Breast epithelium (tissue), 4 donors: ENCODE measurements at regions not wholly inside any gene's neighbourhood (a gene's known extent, or its start where the extent isn't known, plus 50 kb on each side); places are given as distances from the start of the nearest gene placed in this dataset.

ENCODE experiments used
- DNase-seq, 2 donors: peaks; one replicate each; pipeline ENCODE4 v3.0.0-alpha.2; 2019; ENCODE audit warnings: low spot score in 2 of 2
- H3K27ac ChIP-seq, 2 donors: fragments of 200-600 bp; sonication (generic) in 1 of 2; one replicate each; pipeline ENCODE4 v1.5.1; 2016 to 2019; ENCODE audit warnings: mild to moderate bottlenecking in 1 of 2
- H3K27me3 ChIP-seq, 2 donors: fragments of 200-600 bp; sonication (generic) in 1 of 2; one replicate each; pipeline versions ENCODE4 v1.5.1 to v1.6.0; 2017 to 2019; ENCODE audit warnings: control low read depth in 1 of 2, mild to moderate bottlenecking in 1 of 2
- H3K36me3 ChIP-seq: fragments of 200-600 bp; one replicate; pipeline ENCODE4 v1.5.1; 2019
- H3K4me1 ChIP-seq, 2 donors: fragments of 200-600 bp; sonication (generic); one replicate each; pipeline ENCODE4 v1.5.1; 2016 to 2019; ENCODE audit warnings: control low read depth in 1 of 2
- H3K4me3 ChIP-seq, 3 donors: fragments of 200-600 bp; sonication (generic); 1 replicate in 2 of 3; 2 replicates in 1 of 3; pipeline ENCODE4 v1.5.1; 2016 to 2019; ENCODE audit warnings: mild to moderate bottlenecking in 3 of 3, moderate library complexity in 2 of 3
- H3K9me3 ChIP-seq, 2 donors: fragments of 200-600 bp; sonication (generic) in 1 of 2; one replicate each; pipeline ENCODE4 v1.5.1; 2016 to 2019; ENCODE audit warnings: control low read depth in 1 of 2
- POLR2A ChIP-seq: fragments of 450-650 bp; IDR thresholded peaks from one replicate; pipeline ENCODE4 v1.6.1; 2016; ENCODE audit warnings: antibody characterized with exemption, mild to moderate bottlenecking, moderate library complexity
- POLR2AphosphoS5 ChIP-seq, 3 donors: sonication (generic); formaldehyde crosslinking; IDR thresholded peaks; one replicate each; pipeline ENCODE4 v1.6.1; 2017; ENCODE audit warnings: antibody characterized with exemption in 3 of 3
- intact Hi-C: fragments of 100-400 bp; cut with DNase I; formaldehyde crosslinking; loops from one replicate; pipeline ENCODE4 v1.15.1; 2023; ENCODE audit warnings: low total_unique reads
- TF ChIP-seq, protein P1 (sequence below), 3 donors: fragments of 450-650 bp; IDR thresholded peaks; one replicate each; pipeline ENCODE4 v1.5.1; 2016 to 2017; ENCODE audit warnings: antibody characterized with exemption in 3 of 3, mild to moderate bottlenecking in 3 of 3, moderate library complexity in 3 of 3

DNA sequence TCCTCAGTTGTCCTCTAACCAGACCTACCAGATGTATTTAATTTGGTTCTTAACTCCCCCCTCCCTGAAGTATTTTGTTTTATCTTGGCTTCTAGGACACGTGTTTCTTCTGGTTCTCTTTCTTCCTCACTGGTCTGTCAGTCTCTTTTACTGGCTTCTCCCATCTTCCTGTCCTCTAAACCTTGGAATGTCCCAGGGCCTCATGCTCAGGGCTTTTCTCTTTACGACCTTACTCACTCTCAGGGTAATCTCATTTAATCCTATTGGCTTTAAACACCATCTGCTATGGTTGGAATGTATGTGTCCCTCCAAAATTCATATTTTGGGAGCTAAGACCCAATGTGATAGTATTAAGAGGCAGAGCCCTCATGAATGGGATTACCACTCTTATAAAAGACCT lies 418.2 kb upstream of the PODXL start:
- Histone ChIP-seq H3K27ac (no peak overlapping the region), H3K4me1 (no peaks in the 10 kb centered on the region), H3K27me3 (no peaks in the 10 kb centered on the region), H3K4me3 (no peak overlapping the region), H3K36me3 (no peaks in the 10 kb centered on the region), H3K9me3 (no peaks in the 10 kb centered on the region)
- DNase-seq = no peak
- no peak for TF ChIP-seq POLR2A
- intact Hi-C loops = no loop called here

DNA sequence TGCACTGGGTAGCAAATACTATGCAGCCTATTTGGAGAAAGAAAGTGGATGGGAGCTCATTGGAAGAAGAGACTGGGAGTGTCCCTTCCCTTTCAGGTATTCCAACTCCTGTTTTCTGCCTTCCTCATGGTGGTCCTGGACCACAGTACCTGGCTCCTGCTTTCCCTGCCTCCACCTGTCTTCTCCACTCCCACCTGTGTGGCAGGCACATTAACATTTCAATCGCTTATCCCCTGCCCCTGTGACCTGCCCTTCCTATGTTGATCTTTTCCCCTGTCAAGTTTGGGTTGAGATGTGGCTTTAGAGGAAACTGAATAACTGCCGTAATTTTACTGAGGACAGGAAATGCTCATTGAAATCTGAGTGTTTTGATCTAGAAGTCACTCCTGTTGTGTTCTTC lies 415.8 kb upstream of the PODXL start:
- intact Hi-C loops = no loop called here
- Histone ChIP-seq H3K27me3 (no peaks in the 10 kb centered on the region), H3K9me3 (no peaks in the 10 kb centered on the region), H3K36me3 (no peaks in the 10 kb centered on the region), H3K27ac (no peak overlapping the region), H3K4me3 (no peak overlapping the region), H3K4me1 (no peaks in the 10 kb centered on the region)
- TF ChIP-seq POLR2A (no peak), POLR2AphosphoS5 (IDR thresholded peaks at IDR 0.05) (no peak)
- TF ChIP-seq, protein P1, sequence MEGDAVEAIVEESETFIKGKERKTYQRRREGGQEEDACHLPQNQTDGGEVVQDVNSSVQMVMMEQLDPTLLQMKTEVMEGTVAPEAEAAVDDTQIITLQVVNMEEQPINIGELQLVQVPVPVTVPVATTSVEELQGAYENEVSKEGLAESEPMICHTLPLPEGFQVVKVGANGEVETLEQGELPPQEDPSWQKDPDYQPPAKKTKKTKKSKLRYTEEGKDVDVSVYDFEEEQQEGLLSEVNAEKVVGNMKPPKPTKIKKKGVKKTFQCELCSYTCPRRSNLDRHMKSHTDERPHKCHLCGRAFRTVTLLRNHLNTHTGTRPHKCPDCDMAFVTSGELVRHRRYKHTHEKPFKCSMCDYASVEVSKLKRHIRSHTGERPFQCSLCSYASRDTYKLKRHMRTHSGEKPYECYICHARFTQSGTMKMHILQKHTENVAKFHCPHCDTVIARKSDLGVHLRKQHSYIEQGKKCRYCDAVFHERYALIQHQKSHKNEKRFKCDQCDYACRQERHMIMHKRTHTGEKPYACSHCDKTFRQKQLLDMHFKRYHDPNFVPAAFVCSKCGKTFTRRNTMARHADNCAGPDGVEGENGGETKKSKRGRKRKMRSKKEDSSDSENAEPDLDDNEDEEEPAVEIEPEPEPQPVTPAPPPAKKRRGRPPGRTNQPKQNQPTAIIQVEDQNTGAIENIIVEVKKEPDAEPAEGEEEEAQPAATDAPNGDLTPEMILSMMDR (IDR thresholded peaks at IDR 0.05) = no peak
- no peak for DNase-seq

DNA sequence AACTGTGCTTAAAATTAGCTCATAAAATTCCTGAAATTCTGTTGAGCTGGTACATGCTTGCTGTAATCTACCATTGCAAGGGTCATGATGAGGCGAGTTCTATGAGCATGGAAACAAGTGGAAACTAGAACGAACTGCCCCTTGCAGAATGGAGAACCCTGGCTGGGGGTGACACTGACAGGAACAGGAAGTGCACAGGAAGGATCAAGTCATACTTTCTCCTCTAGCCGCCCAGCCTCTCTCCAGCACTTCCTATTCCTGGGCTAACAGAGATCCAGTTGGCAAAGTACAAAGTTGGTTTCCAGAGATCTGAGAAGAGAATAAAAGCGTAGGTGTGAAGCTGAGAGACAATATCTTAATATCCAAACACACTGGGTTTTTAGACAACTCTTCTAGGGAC lies 414.2 kb upstream of the PODXL start:
- no peaks in the 10 kb centered on the region for H3K27me3 ChIP-seq
- H3K36me3 ChIP-seq = no peaks in the 10 kb centered on the region
- H3K27ac ChIP-seq = no peak overlapping the region
- TF ChIP-seq POLR2A = no peak
- no peak for TF ChIP-seq POLR2AphosphoS5 (IDR thresholded peaks at IDR 0.05)
- TF ChIP-seq, protein P1 (IDR thresholded peaks at IDR 0.05) = no peak
- no peak for DNase-seq
- H3K9me3 ChIP-seq = no peaks in the 10 kb centered on the region
- no peaks in the 10 kb centered on the region for H3K4me1 ChIP-seq
- no peak overlapping the region for H3K4me3 ChIP-seq
- intact Hi-C loops = no loop called here

DNA sequence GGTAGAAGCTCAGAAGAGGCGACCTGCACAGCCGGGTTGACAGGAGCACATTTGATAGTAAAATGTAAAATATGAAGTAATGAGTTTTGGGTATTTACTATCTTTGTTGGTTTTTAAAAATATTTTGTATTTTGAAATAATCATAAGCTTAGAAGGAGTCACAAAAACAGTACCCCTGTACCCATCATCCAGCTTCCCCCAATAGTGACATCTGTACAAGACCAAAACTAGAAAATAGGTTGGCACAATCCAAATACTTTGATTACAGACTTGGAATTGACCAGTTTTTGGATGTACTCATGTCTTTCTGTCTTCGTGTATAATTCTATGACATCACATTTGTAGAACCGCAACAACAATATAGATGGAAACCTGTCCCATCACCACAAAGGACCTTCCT lies 413.1 kb upstream of the PODXL start:
- H3K27me3 ChIP-seq = no peaks in the 10 kb centered on the region
- no peaks in the 10 kb centered on the region for H3K4me1 ChIP-seq
- no peaks in the 10 kb centered on the region for H3K36me3 ChIP-seq
- H3K9me3 ChIP-seq = no peaks in the 10 kb centered on the region
- no peak for DNase-seq
- no peak overlapping the region for H3K4me3 ChIP-seq
- intact Hi-C loops = no loop called here
- no peak overlapping the region for H3K27ac ChIP-seq
- no peak for TF ChIP-seq POLR2A
- TF ChIP-seq, protein P1 (IDR thresholded peaks at IDR 0.05) = no peak
- no peak for TF ChIP-seq POLR2AphosphoS5 (IDR thresholded peaks at IDR 0.05)

DNA sequence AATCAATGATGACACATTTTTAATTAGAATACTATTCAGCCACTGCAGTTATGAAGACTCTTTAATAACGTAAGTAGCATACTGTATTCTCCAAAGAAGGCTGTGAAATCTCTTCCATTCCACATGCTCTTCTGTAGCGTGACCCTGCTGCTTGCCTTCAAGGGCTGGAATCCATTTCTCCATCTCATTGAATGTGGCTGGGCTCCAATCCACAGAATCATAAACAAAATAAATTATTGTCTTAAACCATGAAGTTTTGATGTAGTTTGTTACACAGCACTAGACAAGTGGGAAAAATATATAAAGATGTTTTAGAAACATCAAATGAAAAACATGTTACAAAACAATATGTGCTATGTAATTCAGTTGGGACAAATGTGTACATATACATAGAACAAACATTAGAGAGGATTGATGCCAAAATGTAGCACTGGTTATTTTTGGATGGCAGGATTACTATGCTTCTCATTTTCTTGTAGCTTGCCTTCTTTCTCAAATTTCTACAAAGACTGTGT lies 410.8 kb upstream of the PODXL start:
- DNase-seq = no peak
- intact Hi-C loops = no loop called here

More for the DNA sequence above, 410.8 kb upstream of the PODXL start:
- Histone ChIP-seq H3K27me3 (no peaks in the 10 kb centered on the region), H3K27ac (no peak overlapping the region), H3K36me3 (no peaks in the 10 kb centered on the region), H3K9me3 (no peaks in the 10 kb centered on the region), H3K4me3 (no peak overlapping the region), H3K4me1 (no peaks in the 10 kb centered on the region)
- no peak for TF ChIP-seq POLR2A
- TF ChIP-seq POLR2AphosphoS5 (IDR thresholded peaks at IDR 0.05) = no peak
- TF ChIP-seq, protein P1 (IDR thresholded peaks at IDR 0.05) = no peak
